NCI-H2196 (cell line): ENCODE measurements at regions not wholly inside any gene's neighbourhood (a gene's known extent, or its start where the extent isn't known, plus 50 kb on each side); places are given as distances from the start of the nearest gene placed in this dataset.
"Not testable (repeated sequence)": the region's sequence is repeated elsewhere in the genome, so short reads cannot be mapped to it uniquely, and the experiment has no call there.

Source experiments
- DNase-seq: peaks from one replicate; lab custom pipeline; 2025; ENCODE audit not compliant: unreplicated experiment; lab: John Stamatoyannopoulos, UW

- DNase-seq, result not testable (repeated sequence)
These were observed 729.6 kb upstream of the ARPP21 start for GRCh38 chr3:34909679-34910078.

GRCh38 chr3:34919025-34919424, 720.3 kb upstream of the ARPP21 start:
- DNase-seq, result no peak

GRCh38 chr3:34920806-34921205, 718.5 kb upstream of the ARPP21 start:
- no peak for DNase-seq

- no peak for DNase-seq
These were observed 714.4 kb upstream of the ARPP21 start for GRCh38 chr3:34924961-34925360.

- no peak for DNase-seq
These were observed 713.5 kb upstream of the ARPP21 start for GRCh38 chr3:34925851-34926250.

- no peak for DNase-seq
These were observed 710.3 kb upstream of the ARPP21 start for GRCh38 chr3:34929036-34929435.

GRCh38 chr3:34934660-34935059, 704.7 kb upstream of the ARPP21 start:
- no peak for DNase-seq

GRCh38 chr3:34938784-34939183, 700.5 kb upstream of the ARPP21 start:
- DNase-seq, result no peak

- DNase-seq, result no peak
These were observed 697.1 kb upstream of the ARPP21 start for GRCh38 chr3:34942256-34942655.

- DNase-seq, result no peak
These were observed 691.5 kb upstream of the ARPP21 start for GRCh38 chr3:34947834-34948233.

- no peak for DNase-seq
These were observed 690.8 kb upstream of the ARPP21 start for GRCh38 chr3:34948517-34948916.

GRCh38 chr3:34955680-34956079, 683.6 kb upstream of the ARPP21 start:
- no peak for DNase-seq

- no peak for DNase-seq
These were observed 682.8 kb upstream of the ARPP21 start for GRCh38 chr3:34956511-34956910.

- no peak for DNase-seq
These were observed 681.6 kb upstream of the ARPP21 start for GRCh38 chr3:34957677-34958076.

GRCh38 chr3:34969513-34969912, 669.8 kb upstream of the ARPP21 start:
- no peak for DNase-seq

- DNase-seq, result no peak
These were observed 666.8 kb upstream of the ARPP21 start for GRCh38 chr3:34972481-34972880.

GRCh38 chr3:34973586-34973985, 665.7 kb upstream of the ARPP21 start:
- DNase-seq, result no peak

GRCh38 chr3:34983631-34984030, 655.7 kb upstream of the ARPP21 start:
- DNase-seq, result no peak

GRCh38 chr3:34988296-34988695, 651.0 kb upstream of the ARPP21 start:
- no peak for DNase-seq

GRCh38 chr3:34995796-34996430, 643.4 kb upstream of the ARPP21 start:
- DNase-seq, result no peak

GRCh38 chr3:34998902-34999301, 640.4 kb upstream of the ARPP21 start:
- no peak for DNase-seq

GRCh38 chr3:35012214-35012613, 627.1 kb upstream of the ARPP21 start:
- DNase-seq, result no peak

- no peak for DNase-seq
These were observed 611.2 kb upstream of the ARPP21 start for GRCh38 chr3:35028157-35028556.
